Germinal center (tissue), 1 donor: ENCODE measurements at regions not wholly inside any gene's neighbourhood (a gene's known extent, or its start where the extent isn't known, plus 50 kb on each side); places are given as distances from the start of the nearest gene placed in this dataset.
"Not testable (repeated sequence)": the region's sequence is repeated elsewhere in the genome, so short reads cannot be mapped to it uniquely, and the experiment has no call there.

Experiments
- DNase-seq: peaks from one replicate; pipeline ENCODE4 v3.0.0; 2012; ENCODE audit warnings: mixed read lengths, low spot score

DNA sequence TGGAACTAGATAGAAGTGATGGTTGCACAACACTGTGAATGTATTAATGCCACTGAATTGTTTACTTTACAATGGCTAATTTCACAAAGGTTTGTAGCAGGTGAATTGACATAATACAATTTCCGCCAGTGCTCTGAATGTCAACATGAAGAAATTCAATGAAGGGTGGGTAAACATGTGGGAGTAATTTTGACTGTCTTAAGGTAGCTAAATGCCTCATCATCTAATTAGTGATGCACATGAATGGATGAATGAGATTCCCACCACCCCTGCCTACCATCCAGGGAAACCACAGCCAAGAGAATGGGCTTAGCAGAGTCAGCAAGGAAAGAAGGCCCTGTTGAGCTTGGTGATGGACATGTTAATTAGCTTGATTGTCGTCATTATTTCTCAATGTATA, 275.3 kb downstream of the ALDH8A1 start:
- DNase-seq = no peak

DNA sequence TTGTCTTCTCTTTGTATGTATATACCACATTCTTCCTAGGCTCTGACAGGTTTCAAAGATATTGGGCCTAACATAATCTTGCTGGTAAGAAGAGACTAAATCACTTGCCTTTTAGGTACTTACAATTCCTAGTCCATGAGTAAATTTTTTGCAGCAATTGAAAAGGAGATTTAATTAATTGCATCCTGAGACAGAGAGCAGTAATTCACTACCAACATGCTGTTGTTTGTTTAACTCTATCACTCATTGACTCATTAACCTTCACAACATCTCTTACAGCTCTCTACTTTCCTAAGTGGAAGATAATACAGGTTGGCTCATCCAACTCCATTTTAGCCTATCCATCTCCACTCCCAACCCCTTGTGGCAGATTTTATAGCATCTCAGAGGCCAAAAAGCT, 280.4 kb downstream of the ALDH8A1 start:
- DNase-seq = no peak

DNA sequence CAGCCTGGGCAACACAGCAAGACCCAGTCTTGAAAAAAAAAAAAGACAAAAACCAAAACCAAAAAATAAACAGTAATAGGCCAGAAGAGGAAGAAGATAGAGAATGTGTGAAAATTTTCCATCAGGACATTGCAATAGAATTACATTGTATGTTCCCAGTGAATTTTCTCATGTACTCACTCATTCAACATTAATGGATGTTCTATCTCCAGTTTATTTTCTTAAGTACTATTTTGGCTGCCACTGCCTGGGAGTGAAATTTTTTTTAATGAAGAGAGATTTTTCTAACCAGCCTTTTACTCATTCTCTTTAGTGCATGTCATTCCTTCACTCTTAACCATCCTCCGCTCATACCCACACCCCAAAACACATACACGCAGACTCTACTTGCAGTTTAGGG, 282.8 kb downstream of the ALDH8A1 start:
- no peak for DNase-seq

DNA sequence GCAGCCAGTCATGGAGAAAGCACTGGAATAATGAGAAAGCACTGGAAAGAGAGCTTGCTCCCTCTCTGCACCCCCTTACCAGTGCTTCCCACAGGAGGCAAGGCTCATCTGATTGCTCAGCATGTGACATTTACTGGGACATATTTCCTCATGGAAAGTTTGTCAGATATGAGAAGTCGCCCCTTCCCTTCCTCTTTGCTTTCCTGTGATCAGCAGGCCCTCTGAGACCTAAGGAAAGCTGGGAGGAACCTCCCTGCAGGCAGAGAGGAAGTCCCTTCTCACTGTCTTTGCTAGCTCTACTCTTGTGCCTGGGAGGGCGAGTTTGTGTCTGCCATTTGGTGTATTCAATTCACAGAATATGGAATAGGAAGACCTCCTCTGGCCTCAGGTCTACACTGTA, 283.8 kb downstream of the ALDH8A1 start:
- no peak for DNase-seq

DNA sequence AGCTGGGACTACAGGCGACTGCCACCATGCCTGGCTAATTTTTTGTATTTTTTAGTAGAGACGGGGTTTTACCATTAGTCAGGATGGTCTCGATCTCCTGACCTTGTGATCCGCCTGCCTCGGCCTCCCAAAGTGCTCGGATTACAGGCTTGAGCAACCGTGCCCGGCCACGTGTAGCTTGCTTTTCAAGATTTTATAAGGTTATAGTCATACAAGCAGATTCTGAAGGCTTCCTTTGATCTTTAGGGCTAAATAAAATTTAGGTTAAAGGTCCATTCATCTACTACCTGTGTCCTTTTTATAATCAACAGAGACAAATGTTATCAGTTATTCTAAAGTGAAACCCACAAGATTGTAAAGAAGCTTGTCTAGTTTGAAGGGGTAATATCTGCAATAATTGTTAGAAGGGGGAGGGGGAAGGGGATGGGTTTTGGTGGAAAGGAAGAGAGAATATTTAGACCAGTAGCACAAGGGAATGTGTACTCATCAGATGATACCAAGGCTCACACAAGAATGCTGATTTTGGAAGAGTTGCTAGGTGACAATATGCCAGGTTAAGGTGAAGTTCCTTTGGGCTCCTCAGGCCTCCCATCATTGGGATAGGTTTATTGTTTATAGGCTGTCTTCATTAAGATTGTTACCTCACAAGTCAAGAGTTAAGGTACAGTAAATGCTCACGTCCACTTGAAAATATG, 284.7 kb downstream of the ALDH8A1 start:
- DNase-seq = no peak

DNA sequence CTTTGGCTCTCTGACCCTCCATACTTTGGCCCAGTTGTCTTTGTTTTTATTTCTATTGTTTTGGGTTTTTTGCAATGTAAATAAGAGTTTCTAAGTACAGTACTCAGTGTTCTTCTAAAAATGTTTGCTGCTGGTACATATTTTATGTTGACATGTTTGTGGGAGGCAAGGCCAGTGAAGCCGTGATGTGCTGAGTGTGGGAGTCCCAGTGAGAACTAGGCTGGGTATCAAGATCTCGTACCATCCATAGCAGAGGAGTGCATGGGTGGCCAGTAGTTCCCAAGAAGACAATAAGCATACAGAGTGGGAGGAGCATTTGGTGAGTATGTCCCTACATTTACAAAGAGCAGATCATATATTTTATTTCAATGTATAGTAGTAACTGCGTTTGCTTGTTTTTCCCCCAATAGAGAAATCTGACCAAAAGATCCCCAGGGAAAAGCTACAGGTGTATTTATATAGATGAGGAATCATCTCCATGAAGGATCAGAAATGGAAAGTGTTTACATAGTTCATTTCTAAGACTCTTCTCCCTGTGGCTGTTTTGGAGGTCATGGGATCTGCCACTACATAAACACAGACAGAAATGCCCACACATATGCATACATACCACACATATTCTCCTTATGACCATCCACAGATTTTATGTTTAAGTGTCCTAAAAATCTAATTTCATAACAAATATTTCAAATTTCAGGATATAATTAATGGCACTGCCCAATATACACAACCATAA, 285.9 kb downstream of the ALDH8A1 start:
- DNase-seq = no peak

DNA sequence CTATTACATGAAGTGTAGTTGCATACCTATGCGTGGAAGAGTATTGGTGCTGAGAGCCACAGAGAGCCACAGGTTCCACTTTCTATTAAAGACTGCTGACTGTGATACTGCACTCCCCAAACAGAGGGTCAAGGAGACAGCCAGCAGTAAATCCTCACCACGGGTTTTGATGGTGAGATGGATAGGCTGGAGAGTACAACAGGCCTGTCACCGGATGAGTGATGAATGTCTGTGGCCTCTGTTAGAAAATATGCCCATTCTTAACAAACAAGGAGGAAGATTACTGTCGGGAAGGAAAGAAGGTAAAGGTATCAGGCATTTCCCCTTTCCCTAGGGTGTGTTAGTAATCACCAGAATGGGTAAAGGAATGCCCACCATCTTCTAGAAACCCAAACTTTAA, 286.5 kb downstream of the ALDH8A1 start:
- DNase-seq = no peak

DNA sequence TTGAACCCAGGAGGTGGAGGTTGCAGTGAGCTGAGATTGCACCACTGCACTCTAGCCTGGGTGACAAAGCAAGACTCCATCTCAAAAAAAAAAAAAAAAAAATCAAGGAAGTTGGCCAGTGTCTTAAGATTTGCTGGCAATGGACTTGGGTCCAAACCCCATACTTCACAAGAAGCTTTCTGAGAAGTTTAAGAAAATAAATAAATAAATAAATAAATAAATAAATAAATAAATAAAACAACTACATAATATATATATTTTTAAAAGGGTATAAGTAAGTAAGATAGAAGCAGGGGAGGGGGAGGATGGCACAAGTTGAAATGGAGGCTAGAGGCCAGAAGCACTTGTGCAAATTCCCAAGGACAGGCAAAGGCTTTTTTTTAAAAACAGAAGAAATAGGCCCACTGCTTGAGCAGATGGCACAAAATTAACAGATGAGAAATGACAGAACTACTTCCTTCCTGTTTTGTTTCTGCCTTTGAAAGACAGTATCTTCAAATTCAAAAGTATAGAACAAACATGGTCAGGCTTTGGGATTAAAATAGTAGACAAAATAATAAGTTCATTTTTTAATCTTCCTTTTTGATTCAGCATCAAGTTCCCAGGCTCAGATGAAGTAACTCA, 287.7 kb downstream of the ALDH8A1 start:
- no peak for DNase-seq

DNA sequence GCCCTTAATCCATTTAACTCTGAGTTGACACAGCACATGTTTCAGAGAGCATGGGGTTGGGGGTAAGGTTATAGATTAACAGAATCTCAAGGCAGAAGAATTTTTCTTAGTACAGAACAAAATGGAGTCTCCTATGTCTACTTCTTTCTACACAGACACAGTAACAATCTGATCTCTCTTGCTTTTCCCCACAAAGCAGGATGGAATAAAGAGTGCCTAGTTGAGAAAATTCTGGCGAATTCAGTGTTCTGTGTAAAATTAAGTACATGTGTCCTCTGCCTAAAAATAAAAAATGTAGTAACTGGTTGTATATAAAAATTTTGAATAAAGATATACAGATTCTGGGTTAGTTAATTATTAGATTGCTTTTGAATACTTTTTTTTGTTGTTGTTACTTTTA, 290.0 kb downstream of the ALDH8A1 start:
- DNase-seq = not testable (repeated sequence)

DNA sequence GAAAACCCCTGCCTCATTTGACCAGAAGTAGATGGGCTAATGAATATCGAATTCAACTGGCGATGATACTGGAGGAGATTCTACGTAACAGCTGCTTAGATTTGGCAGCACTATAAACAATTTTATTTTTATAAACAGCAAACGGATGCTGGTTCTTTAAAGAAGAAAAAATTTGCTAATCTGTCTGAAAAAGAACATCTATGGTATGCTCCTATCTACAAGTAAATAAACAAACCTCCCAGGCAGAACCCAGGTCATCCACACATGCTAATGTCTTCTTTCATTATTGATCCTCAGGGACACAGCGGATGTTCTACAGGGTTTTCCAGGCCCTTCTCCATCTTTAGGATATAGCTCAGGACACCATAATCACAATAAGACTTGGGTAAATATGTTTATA, 291.3 kb downstream of the ALDH8A1 start:
- no peak for DNase-seq

DNA sequence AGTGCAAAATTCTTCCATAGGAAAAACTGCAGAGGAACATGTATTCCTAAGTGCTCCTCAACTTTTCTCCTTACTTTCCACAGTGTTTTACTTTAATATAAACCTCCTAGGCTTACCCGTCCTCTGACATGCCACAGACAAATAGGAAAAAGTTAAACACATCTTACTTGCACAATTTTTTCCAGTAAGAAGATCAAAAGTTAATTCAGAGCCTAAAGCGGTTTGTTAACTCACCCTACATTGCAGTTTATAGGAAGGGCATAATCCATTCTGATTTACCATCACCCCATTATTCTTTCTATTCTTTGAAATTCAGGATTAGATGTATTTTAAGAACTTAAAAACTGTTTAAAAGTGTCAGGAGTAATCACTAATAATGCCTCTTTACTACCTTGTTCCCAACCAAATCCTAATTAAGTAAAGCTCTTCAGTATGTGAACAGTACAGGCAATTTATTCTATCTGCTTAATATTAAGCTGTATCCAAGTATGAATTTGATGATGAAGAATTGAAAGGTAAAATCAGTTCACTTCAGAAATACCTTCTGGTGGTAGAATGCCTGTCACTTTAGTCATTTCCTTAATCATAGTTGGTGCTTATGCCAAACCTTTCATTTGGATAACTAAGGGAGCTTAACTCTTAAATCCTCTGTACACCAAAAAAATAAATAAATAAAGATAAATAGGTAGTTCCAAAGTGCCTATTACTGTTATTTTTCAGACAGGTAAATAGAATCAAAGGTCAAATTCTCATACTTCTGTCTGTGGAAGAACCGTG, 292.0 kb downstream of the ALDH8A1 start:
- no peak for DNase-seq

DNA sequence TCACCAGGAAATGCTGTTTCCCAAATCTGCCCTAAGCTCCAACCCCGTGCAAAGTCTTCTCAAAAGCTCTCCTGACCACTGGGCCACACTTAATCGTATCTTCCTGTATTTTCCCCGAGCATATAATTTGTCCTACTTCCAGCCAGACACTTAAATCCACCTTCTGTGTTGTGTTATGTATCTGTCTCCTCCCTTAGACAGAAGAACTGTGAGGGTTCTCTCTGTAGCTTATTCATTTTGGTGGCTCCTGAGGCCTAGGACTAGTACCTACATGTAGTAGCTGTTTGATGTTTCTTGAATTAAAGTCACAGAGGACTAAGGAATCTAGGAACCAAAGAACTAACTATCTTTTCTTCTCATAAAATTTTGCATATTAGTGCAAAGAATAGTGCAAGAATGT, 292.6 kb downstream of the ALDH8A1 start:
- no peak for DNase-seq

DNA sequence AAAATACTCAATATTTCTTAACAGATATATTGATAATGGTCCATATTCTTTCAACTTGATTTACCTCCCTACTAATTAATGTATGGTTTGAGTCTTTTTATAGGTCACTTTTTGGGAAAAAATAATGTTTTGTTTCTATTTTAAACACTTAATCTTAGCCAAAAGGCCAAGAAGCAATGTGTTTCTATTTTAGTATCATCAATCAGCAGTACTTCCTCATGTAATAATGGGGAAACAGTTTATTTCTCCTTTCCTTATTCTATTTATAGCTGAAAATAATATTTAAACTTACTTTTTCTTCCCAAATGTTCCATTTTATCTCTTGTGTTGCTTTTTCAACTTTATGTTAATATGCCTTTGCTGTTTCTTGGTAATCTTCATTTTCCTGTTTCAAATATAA, 295.1 kb downstream of the ALDH8A1 start:
- no peak for DNase-seq

DNA sequence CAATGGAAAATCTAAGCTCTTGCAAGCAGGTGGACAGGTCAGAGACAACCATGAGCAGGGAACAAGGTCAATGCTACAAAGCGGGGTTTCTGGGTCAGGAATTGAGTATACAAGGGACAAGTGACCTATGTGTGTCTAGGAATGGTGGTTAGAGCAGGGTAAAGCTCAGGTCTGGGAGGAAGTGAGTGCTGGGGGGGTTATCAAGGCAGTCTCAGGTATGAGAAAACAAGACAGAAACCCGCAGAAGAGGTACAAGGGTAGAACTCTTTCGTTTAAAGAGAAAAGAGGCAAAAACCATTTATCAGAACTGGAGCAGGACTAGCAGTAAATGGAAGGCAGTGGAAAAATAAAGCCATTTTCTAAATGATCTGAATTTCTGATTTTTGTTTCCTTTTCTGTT, 298.4 kb downstream of the ALDH8A1 start:
- no peak for DNase-seq

DNA sequence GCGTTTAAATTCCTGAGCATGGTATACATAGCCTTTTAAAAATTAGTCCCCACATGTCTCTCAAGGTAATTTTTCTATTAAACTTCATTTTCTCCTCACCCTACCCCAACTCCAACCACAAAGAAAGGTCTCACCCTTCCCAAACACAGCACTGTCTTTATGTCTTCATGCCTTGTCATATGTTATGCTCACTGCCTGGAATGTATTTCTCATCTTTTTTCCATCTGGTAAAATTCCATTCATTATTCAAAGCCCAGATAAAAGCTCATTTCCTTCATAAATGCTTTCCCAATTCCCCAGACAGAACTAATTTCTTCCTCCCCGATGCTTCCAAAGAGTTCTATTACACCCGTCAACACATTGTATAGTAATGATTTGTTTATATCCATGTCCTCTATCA, 302.0 kb downstream of the ALDH8A1 start:
- no peak for DNase-seq

DNA sequence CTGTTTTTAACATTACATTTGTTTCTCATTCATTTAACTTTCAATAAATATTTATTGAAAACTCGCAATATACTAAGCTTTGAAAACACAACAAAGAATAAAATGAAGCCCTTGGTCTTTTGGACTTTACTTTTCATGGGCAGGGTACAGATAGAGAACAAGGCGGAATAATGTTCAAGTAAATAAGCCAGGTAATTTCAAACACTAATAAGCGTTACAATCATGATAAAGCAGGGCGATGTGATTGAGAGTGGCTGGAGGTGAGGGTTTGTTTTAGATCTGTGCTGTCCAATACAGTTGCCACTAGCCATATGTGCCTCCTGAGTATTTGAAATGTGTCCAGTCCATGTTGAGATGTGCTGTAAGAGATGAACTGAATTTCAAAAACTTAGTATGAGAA, 307.1 kb downstream of the ALDH8A1 start:
- no peak for DNase-seq

DNA sequence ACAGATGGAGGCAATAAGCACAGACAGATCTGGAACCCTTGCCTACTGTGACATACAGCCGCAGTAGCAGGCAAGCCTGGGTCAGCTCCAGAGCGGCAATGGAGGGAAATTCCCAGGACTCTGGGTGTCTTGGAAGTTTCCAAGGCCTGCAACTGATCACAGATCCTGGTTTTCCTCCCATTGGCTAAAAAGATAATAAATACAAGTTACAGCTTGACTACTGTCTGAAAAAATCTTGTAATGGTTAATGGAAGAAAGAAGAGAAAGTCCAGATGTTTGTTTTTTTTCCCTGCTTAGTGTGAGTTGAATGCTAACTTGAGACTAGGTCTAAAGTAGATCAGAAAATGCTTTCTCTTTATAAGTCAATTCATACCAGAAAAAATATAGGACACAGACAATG, 307.6 kb downstream of the ALDH8A1 start:
- no peak for DNase-seq

DNA sequence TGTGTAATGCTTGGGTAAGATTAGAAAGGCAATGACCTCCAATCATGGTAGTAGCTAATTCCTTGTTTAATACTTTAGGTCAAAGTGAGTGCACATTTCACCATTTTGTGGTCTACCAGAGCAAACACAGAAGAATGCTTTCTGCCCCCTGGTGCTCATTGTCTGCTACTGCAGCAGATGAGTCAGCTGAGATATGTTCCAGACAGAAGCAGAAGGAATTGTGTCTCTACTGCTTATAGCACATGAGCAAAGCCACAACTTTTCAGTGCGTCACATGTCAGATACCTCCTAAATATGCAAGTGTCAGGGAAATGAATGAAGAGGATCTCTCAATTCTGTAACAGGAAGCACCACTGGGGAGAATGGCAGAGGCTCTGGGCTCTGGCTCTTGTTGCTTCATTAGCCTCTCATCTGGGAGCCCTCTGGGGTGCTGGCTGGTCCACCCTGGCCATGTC, 308.9 kb downstream of the ALDH8A1 start:
- peak; percentile 60 for DNase-seq

DNA sequence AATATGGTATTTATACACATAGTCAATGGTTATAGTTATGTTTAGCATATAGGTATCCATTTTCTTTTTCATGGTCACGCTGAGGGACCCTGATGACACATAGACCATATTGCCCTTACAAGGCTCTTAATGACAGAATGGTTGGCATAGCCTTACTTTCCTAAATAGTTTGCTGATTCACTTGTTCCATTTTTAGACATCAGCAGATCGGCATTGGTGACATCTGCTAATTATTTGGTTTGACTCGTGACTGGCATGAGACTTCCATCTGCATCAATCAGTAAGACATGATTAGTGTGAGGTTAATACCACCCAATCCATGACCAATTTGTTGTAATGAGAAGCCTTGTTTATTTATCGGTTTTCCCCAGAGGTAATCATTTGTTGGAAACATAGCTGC, 309.7 kb downstream of the ALDH8A1 start:
- DNase-seq = no peak

DNA sequence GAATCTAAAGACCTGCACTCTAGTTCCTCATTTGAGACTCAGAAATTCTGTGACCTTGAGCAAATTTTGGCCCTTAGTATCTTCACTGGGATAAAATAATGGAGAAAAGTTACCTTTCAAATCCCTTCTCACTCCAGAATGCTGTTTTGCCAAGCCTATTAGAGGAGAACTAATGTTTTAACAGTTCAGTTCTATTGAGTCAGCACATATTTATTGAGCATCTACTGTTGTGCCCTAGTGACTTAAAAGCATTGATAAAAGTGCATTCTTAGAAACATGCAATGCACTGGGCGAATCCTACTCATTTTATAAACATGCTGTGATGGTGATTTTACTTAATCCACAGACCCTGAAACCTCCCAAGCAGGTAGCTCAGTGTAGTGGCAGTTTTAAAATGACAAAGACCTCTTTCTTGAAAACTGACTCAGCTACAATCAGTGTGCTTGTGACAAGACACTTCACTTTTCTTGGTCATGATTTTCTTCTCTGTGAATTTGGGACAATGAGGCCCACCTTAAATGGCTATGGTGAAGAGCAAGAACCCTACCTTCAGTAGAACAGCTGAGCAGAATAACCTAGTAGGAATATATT, 312.0 kb downstream of the ALDH8A1 start:
- DNase-seq = no peak

DNA sequence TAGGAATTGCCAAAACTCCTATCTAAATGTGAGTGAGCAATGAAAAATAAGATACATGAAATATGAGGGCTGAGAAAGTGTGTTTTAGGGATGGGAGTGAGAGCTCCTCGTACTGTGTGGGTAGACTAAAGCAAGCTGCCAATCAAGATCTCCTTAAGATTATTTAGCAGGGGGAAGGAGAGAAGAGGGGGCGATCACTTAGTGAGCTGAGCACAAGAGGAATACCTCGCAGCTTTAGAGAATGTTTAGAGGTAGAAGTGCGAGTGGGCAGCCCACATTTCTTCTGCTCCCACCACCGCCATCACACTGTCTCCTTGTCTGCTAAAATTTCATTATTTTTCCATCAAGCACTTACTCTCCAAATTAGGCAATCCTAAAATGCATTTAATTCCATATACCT, 312.6 kb downstream of the ALDH8A1 start:
- DNase-seq = no peak

DNA sequence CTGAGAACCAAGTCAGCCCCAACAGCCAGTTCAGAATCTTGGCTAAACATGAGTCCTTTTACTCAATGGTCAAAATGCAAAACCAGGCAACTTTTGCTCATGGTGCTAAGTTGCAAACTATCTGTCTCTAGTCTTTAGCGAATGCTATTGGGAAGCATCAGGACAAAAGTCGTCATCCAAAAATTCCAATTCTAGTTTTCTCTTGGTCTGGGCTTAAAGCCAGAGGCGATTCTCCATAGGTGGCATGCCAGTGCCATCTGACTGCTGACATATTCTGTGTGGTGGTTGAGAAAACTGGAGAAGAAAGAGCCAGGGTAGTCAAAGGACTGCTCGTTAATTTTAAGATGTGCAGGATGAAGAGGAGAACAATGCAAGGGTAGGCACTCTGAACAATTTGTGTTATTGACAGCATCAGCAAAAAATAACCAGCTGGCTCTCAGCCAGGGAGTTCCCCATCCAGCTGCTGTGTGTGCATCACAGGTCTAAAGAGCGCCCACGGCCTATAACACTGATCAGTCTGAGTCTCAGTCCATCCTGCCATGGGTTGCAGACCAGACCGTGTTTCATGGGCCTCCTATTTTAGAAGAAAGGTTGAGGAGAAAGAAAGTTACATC, 313.6 kb downstream of the ALDH8A1 start:
- no peak for DNase-seq
